Activated CD4-positive, alpha-beta T cell treated with anti-CD3 and anti-CD28 coated beads for 1 hour (primary cell): ENCODE measurements at regions not wholly inside any gene's neighbourhood (a gene's known extent, or its start where the extent isn't known, plus 50 kb on each side); places are given as distances from the start of the nearest gene placed in this dataset.

Experiments
- DNase-seq: peaks from one replicate; pipeline ENCODE4 v3.0.0-alpha.2; 2020

GRCh38 chr18:40489301-40489700 is 1465.7 kb upstream of the PIK3C3 start:
- no peak for DNase-seq

- DNase-seq: no peak
Observed at GRCh38 chr18:40485318-40485717, 1469.7 kb upstream of the PIK3C3 start.

- DNase-seq: no peak
Observed at GRCh38 chr18:40473221-40474029, 1481.6 kb upstream of the PIK3C3 start.

GRCh38 chr18:40470723-40471122 is 1484.3 kb upstream of the PIK3C3 start:
- DNase-seq: no peak

- DNase-seq: no peak
Observed at GRCh38 chr18:40469851-40470250, 1485.2 kb upstream of the PIK3C3 start.

- no peak for DNase-seq
Observed at GRCh38 chr18:40469316-40469715, 1485.7 kb upstream of the PIK3C3 start.

GRCh38 chr18:40464032-40464431 is 1491.0 kb upstream of the PIK3C3 start:
- no peak for DNase-seq

- DNase-seq: no peak
Observed at GRCh38 chr18:40453903-40454302, 1501.1 kb upstream of the PIK3C3 start.

GRCh38 chr18:40452599-40452998 is 1502.4 kb upstream of the PIK3C3 start:
- DNase-seq: no peak

GRCh38 chr18:40450751-40451150 is 1504.3 kb upstream of the PIK3C3 start:
- no peak for DNase-seq

GRCh38 chr18:40447820-40448219 is 1507.2 kb upstream of the PIK3C3 start:
- no peak for DNase-seq

GRCh38 chr18:40440088-40440487 is 1514.9 kb upstream of the PIK3C3 start:
- DNase-seq: no peak

- DNase-seq: no peak
Observed at GRCh38 chr18:40437517-40437916, 1517.5 kb upstream of the PIK3C3 start.

- no peak for DNase-seq
Observed at GRCh38 chr18:40431071-40431985, 1523.7 kb upstream of the PIK3C3 start.

GRCh38 chr18:40423291-40423690 is 1531.7 kb upstream of the PIK3C3 start:
- DNase-seq: no peak

- DNase-seq: no peak
Observed at GRCh38 chr18:40420675-40421074, 1534.4 kb upstream of the PIK3C3 start.

- DNase-seq: no peak
Observed at GRCh38 chr18:40417501-40417900, 1537.5 kb upstream of the PIK3C3 start.

- no peak for DNase-seq
Observed at GRCh38 chr18:40415821-40416220, 1539.2 kb upstream of the PIK3C3 start.

- DNase-seq: no peak
Observed at GRCh38 chr18:40415176-40415791, 1539.8 kb upstream of the PIK3C3 start.

- no peak for DNase-seq
Observed at GRCh38 chr18:40414155-40414754, 1540.8 kb upstream of the PIK3C3 start.

- DNase-seq: no peak
Observed at GRCh38 chr18:40413160-40413559, 1541.9 kb upstream of the PIK3C3 start.

- no peak for DNase-seq
Observed at GRCh38 chr18:40412410-40412809, 1542.6 kb upstream of the PIK3C3 start.

GRCh38 chr18:40407909-40408308 is 1547.1 kb upstream of the PIK3C3 start:
- DNase-seq: no peak
